ENCODE measurements at regions not wholly inside any gene's neighbourhood (a gene's known extent, or its start where the extent isn't known, plus 50 kb on each side); places are given as distances from the start of the nearest gene placed in this dataset.
"Not testable (repeated sequence)": the region's sequence is repeated elsewhere in the genome, so short reads cannot be mapped to it uniquely, and the experiment has no call there.

DNA sequence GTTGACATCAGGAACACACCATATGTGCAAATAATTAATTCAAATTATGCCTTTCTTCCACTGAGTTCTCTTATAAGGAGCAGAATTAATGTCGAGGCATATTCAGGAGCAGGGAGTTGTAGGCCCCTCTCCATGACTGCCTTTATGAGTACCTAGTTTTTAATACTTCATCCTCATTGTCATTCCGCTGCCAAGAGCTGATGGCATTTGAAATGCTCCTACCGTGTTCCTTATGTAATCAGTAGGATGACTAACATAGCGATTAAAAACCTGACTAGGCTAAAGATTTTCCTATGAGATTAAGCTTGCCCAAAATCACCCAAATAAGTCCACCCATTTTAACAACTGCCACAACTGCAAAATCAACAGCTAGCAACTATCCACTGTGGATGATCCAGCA lies 220.6 kb downstream of the DHX15 start:
- no peak for DNase-seq

DNA sequence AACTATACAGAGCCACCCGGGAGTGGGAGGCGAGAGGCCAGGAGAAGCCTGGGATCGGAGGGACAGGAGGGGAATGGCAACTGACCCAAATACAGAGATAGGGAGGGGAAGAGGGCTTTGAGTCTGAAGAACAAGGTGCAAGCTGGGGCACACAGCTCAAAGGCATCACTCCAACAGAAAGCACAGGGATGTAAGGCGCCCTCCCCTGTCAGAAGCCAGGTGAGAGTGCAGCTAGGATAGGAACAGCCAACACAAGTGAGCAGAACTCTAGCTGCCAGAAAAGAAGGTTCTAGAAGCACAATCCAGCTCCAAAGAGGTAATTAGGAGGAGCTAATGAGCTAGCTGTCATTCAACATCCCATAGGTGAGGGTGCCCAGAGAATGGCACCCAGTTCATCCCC lies 232.2 kb downstream of the DHX15 start:
- DNase-seq: no peak

DNA sequence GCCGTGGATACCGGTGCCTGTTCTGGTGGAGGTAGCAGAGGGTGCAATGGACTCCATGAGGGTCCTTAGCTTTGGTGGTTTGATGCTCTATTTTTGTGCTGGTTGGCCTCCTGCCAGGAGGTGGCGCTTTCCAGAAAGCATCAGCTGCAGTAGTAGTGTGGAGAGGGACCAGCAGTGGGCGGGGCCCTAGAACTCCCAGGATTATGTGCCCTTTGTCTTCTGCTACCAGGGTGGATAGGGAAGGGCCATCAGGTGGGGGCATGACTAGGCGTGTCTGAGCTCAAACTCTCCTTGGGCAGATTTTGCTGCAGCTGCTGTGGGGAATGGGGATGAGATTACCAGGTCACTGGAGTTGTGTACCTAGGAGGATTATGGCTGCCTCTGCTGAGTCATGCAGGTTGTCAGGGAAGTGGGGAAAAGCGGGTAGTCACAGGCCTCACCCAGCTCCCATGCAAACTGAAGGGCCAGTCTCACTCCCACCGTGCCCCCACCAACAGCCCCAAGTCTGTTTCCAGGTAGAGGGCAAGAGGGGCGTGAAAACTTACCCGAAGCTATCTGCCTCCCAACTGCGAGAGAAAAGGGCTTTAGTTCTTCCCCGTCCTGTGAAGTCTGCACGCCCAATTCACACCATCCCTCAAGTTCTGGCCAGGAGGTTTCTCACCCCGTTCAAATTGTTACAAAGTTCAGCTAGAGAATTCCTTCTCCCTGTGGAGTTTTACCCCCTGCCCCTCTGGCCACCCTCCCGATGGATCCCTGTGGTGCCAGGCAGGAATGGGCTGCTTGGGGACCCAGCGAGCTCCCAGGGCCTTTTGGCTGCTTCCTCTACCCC lies 235.0 kb downstream of the DHX15 start:
- not testable (repeated sequence) for DNase-seq

DNA sequence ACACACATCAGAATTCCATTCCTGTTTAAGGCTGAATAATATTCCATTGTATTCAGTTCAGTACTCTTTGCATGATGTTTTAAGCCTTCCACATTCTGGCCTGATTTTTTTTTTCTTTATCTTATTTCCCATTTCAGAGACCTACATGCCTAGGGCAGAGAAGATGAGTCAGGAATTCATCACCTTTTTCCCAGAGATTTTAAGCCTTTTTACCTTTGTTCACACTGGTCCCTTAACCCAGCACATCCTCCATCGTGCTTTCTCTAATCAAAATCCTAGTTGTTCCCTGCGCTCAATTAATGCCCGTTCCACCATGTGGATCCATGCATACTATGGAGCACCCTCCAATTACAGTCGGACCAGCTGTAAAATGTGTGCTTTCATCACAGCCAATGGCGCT lies 245.1 kb downstream of the DHX15 start:
- no peak for DNase-seq

DNA sequence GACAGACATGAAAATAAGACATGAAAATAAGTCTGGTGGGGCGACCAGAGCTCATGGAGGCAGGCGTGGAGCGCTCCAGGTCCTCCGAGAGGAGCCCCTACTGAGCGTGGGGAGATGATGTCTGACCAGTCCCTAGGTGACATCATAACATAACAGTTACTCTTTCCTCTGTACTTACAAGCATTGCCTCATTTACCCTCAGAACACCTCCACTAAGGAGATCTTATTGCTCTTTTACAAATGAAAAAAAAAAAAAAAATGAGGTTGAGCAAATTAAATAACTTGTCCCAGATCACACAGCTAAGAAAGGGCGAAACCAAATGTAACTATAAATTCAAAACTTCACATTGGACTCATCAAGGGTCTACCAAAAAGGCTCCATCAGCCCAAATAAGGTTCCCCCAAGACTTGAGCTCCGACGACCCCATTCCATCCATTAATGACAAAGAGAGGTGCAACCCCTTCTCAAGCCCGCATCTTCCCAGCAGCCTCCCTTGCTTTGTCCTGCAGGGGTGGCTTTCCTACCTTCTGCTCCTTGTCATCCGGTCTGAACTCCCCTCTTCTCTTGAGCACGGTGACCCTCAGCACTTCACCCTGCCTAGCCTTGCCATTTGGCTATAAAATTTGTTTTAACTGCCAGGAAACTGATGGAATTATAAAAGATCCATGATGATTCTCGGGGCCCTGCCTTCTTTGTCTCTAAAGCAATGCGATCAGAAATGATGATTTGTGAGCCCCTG lies 246.7 kb downstream of the DHX15 start:
- no peak for DNase-seq

DNA sequence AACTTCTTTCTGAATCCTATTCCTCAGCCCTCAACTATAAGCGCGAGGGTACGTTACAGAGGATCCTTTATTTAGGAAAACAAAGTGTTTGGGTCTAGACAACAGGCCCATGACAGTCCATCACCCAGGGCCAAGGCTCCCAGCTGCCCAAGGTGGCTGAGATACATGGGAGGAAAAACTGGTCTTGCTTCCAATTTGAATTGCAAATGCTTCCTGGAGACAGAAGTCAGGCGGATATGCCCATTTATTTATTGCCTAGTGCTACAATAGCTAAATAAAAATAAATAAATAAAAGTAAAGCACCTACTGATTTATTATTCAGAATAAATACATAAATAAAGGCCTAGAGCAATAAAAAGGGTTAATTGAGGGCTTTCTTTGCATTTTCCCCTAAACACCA lies 248.7 kb downstream of the DHX15 start:
- no peak for DNase-seq

DNA sequence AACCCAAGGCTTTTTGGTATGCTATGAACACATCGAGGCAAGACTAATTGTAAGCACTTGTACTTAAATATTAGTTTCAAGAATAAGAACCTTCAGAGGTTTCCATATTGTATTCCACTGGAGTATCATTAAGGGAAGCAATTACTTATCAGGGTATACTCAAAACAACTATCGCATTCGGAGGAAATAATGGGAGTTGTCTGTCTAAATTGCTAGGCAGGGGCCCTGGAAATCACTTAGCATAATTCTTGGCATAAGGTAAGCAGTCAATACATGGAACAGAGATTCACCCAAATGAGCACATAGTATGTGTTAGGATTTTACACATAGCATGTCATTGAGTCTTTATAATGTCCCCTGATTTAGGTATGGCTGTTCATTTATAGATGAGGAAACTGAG lies 249.4 kb downstream of the DHX15 start:
- no peak for DNase-seq

DNA sequence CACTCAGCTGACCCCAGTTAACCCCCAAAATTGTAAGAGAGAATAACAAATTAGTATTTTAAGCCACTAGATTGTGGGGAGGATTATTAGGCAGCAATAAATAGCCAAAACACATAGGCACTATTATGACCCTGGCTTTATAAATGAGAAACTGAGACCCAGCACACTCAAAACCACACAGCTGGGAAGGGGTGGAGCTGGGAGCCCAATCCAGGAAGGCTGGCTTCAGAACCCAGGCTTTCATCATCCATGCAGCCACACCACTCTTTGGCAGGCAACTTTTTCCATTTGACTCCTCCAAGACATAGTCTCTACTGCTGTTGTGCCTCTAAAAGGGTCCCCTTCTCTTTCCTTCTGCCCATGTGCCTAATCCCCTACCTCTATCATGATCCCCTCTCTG lies 253.8 kb downstream of the DHX15 start:
- DNase-seq: no peak

DNA sequence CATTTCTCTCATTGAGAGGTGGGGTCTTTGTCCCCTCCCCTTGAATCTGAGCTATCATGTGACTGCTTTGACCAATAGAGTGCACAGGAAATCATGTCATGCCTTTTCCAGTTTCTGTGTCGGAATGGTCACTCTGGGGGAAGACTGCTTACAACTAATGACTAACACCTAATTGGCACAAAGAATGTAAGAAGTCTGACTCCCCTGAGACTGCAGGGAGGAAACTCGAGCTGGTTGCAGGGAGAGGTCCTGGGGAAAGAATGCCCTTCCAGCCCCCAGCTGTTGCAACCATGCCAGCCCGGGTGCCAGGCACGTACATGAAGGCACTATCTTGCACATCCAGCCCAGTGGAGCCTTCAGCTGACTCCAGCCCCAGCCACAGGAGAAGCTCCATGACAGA lies 254.2 kb downstream of the DHX15 start:
- DNase-seq: no peak

DNA sequence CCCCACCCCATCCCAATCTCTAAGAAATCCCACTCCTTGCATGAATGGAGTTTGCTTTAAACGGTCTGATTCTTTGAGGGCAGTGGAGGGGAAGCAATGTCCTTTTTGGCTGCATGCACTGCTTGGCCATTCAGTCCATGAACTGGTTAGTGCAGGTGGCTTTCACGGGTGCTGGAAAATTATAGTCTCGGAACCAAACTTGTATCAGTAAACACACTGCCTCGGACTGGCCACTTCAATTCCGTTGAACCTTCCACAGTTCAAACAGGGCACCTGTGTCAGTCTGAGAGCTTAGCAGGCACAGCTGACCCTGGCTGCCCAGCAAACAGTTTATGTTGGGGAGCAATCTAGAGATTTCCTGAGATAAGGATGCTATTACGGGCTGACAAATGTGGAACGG lies 255.6 kb downstream of the DHX15 start:
- DNase-seq: no peak

DNA sequence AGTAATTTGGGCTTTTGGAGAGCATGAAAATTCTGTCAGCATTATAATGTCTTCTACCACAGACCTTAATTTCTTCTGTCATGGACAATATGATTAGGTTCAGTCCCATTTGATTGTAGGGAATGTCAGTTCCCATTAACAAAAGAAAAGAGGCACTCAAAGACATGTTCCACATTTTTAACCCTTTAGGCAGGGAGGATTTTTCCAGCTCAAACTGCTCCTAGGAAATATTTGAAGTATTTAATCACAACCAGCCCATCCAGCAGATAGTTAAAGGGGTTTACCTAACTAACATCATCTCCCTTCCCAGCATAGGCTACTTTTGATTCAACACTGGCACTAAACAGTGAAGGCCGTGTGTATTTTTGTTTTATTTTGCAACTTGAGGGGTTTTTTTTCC lies 256.0 kb downstream of the DHX15 start:
- DNase-seq: no peak

DNA sequence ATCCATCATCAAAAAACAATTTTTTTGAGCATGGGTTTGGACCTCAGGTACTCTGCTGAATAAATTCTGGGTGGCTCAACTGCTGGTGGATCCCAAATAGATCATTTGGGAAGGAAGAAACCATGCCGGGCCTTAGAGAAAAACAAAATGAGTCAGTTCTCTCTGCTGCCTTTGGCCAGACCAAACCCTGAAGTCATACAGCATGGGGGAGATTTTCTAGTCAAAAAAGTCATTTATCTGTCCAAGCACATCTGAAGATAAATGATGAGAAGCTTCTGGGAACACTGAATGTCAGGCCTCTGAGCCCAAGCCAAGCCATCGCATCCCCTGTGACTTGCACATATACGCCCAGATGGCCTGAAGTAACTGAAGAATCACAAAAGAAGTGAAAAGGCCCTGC lies 261.4 kb downstream of the DHX15 start:
- DNase-seq: no peak

DNA sequence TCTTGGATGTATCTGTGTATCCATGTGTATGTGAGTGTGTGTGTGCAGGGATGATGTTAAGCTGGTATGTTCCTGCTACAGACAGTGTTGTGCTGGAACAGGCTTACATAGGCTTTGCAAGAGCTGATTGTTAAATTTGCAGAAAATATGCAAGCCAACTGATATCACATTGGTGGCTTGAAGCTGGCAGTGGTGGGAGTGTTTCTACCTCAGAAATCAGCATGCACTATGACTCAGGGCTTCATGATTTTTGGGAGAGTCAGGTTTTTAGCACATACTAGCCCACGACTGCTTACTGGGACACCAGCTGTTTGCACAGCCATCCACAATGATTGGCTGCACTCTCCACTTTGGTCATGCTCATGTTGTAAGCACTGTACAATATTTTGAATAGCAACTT lies 261.8 kb downstream of the DHX15 start:
- no peak for DNase-seq

DNA sequence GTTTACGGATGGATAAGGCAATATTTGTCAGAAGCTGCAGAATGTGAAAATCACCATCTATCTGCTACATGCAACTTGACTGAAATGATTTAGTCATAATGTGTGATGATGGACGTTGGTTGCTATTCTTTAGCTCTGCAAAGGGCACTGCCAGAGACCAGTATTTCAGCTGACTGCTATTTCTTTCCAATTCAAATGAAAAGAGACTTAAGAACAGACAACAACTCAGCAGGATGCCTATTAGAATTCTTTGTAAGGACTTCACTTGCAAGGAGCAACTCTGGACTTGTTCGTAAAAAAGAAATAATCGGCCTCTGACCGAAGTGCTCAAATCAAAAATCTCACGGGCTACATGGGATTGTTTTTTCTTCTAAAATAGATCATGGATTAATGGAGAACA lies 262.7 kb downstream of the DHX15 start:
- DNase-seq: no peak

DNA sequence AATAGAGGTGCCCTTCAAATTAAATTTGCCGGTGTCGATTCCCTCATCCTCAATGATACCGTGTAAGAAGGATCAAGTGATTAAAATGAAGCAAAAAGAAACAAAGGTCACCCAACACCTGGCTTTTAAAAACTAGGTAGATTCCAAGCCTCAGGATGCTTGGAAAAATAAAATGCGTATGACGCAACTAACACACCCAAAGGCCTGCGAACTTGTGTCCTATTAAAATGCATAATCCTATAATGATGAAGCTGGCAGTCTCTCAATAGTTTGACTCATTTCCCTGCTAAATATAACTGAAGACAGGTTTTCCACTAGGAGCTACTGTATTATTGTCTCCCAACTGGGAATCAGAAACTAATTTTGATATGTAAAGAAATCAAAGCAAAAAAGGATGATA lies 263.2 kb downstream of the DHX15 start:
- no peak for DNase-seq

DNA sequence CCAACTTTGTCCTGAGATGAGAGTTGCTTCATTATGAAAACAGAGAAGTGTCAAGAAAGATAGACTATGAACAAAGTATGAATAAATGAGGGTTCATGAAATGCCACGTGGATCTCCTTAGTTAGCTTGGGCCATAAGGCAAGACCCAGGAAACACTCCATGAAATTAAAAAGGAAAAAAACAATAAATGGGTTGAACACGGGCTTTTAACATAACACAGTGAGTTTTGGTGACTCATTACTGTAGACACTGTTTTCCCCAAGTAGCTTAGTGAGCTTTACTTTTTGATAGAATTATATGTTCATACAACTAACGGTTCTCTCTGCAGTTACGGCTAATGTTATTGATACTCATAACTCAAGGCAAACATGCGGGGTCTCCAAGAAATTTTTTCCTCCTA lies 265.0 kb downstream of the DHX15 start:
- DNase-seq: no peak

DNA sequence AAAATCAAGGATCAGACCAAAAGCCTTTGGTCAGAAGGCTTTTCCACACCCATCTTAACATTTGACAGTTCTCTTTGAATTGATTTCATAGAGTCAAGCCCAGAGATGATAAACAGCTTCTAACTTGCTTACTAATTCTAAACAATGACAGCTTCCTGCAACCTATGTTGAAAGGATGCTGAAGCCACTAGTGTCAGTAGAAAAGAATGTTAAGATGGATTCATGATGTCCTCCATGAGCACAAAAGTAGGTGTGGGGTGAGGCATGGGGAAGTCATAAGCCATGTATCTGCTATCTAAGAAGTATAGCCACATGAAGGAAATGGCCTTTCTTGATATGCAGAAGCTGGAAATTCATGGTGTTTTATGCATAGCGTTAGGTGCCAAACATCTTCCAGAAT lies 269.3 kb downstream of the DHX15 start:
- DNase-seq: no peak

DNA sequence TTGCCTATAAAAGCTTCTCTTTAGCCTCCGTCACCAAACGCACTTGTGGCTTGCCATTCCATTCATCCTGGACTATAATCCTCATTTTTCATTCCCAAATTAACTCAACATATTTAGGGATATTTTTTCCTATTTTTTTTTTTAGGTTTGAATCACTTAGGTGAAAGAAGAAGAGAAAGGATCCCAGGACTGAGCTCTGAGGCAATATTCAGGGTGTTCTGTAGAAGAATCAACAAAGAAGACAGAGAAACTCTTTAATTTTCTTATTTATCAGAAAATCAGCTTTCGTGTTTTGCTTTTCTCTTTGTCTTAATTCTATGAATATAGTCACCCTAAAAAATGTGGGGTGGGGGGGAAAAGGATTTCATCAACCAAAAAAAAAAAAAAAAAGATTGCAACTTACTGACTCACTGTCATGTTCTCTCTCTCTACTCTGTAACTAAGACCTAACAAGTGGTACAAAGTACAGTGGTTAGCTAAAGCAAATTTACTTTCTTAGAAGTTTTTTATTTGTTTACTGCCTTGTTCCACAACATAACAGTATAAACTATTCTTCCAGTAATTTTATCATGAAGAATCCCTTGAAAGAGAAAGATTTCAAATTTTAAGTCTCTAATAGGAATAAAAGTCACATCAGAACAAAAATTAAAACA lies 272.0 kb downstream of the DHX15 start:
- no peak for DNase-seq

DNA sequence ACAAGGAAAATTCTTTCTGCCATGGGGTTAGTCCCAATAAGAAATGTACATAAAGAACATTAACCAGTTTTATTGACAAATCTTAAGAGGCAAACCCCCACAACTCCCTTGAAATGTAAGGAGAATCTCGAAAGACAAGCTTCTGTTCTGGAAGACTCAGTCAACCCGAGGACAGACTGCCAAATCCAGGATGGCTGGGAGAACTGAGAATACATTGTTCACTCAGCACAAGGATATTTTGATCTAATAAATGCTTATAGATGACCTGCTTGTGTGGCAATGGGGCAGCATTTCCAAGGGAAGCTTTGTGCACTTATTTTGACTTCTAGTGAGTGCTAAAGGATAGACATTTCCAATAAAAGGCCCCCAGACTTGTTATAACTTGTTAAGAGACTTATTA lies 280.4 kb downstream of the DHX15 start:
- no peak for DNase-seq

DNA sequence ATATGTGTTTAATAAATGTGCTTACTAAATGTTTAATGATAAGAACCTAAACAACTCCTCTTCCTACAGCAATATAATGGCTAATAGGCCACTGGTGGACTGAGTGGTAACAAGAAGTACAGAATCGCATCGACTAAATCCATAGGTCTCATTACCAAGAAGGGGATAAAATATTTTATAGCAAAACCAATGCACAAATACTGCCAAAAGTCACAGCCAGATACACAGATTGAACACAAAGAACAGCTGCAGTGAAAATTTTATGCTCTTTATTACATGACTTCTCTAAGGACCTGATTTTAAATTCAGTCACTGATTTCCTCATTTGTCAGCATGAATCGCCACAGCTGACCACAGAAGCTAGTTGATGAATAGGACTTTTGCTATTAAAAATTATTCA lies 285.4 kb downstream of the DHX15 start:
- no peak for DNase-seq

DNA sequence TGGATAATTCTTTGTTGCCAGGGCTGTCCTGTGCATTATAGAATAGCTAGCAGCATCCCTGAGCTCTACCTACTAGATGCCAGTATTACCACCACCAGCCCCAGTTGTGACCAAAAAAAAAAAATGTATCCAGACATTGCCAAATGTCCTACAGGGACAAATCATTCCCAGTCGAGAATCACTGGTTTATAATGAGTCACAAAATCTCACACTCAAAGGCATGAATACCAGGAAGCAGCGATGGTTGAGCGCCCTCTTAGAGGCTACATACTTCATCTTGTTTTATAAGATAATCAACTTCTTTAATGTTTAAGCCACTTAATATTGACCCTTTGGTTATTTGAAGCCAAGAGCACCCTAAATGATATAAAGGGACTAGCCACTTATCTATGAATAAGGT lies 297.3 kb downstream of the DHX15 start:
- DNase-seq: no peak

DNA sequence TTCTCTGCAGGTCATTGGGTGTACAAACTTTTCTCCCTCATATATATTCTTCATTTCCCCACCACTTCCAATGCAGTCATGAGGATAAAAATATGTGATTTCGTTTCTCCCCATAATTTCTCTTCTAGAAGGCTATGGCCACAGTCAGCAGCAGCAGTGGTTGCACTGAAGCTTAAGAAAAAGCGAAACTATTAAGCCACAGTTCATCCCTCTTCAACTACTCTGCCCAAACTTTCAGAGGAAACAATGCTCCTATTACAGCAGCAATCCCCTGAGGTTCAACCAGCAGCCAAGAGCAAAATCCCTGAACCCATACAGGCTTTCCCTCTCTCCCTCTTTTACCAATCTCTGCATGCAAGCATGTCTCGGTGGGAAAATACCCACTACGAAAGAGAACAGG lies 298.6 kb downstream of the DHX15 start:
- no peak for DNase-seq

DNA sequence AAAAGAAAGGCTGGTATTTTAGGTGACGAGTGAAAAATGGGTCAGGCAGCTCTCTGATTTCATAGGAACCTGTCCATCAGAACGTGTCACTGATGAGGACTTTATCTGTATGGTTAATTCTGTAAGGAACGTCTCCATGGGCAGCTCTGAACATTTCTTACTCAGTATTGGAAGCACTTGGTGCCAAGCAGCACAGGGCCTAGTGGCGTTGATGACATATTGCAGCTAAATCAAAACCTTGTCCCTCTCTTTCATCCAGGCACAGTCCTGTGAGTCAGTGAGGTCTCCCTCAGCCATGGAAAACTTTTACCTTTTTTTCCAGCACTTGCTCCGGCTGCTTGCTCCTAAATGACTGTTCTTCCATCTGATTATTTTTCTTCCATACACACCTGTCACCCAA lies 301.9 kb downstream of the DHX15 start:
- DNase-seq: no peak

DNA sequence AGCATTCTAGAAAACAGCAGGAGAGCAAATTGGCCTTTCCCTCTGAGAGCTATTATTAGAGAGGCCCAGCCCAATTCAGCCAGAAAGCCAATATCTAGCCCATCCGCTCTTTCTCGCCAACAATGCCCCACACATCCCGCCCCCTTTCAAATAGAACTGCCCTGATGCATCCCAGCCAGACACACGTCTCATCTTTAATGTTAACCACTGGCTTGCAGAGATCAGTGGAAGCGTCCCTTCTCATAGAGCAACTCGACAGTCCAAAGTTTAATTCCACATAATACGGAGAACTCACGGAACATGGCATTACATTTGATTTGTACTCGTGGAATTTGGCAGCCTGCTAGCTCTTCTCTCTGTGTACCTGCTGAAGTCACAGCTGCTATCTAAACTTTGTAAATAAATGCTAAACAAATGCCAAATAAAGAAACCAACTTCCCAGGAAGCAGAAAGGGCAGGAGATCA lies 304.4 kb downstream of the DHX15 start:
- no peak for DNase-seq

Data from suppressor macrophage treated with lipopolysaccharide for 1 hour (primary cell).